ENCODE measurements at regions not wholly inside any gene's neighbourhood (a gene's known extent, or its start where the extent isn't known, plus 50 kb on each side); places are given as distances from the start of the nearest gene placed in this dataset.
A peak's percentile ranks its signal among the peaks of the same experiment; 100 is the strongest.

DNA sequence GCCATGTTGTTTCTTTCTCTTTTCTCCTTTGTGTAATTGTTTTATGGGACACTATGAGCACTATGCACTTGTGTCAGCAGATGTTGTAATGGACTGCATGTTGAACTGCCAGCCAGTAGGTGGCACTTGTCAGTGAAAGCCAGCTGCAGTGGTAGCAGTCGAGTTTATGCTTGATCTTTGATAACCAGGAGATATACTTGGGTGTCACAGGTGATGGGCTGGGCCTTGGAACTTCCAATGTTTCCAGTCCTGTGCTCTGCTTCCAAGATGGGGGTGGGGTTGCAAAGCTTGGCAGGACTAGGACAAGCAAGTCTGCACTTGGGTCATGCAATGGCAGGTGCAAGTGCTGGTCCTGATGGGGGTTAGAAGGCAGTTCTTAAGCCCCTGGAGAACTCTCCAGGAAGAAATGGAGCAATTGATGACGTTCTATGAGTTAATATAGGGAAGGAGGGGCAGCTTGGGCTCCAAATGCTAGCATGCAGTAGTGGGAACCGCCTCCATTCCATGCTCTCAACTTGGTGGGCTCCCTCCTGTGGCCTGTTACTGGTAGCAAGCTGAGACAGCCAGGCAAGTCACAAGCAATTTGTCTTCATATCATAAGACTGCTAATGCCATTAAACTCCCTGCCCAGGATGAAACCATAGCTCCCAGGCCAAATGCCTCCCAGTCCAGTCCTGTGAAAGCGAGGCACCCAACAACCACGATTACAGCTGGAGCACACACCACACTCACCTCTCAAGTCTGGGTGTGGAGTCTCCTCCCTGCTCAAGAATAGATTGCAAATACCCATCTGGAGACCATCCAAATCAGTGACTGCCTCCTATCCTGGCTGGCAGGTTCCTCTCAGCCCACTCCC lies 287.2 kb downstream of the CGGBP1 start:
- DNase-seq (ENCODE audit: low read depth), result peak; percentile 29
- TF ChIP-seq, protein P1, sequence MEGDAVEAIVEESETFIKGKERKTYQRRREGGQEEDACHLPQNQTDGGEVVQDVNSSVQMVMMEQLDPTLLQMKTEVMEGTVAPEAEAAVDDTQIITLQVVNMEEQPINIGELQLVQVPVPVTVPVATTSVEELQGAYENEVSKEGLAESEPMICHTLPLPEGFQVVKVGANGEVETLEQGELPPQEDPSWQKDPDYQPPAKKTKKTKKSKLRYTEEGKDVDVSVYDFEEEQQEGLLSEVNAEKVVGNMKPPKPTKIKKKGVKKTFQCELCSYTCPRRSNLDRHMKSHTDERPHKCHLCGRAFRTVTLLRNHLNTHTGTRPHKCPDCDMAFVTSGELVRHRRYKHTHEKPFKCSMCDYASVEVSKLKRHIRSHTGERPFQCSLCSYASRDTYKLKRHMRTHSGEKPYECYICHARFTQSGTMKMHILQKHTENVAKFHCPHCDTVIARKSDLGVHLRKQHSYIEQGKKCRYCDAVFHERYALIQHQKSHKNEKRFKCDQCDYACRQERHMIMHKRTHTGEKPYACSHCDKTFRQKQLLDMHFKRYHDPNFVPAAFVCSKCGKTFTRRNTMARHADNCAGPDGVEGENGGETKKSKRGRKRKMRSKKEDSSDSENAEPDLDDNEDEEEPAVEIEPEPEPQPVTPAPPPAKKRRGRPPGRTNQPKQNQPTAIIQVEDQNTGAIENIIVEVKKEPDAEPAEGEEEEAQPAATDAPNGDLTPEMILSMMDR (conservative IDR thresholded peaks at IDR 0.05; ENCODE audit: low read length), result peak; percentile 66
- H3K4me3 ChIP-seq (ENCODE audit: low read length), result no peak overlapping the region

DNA sequence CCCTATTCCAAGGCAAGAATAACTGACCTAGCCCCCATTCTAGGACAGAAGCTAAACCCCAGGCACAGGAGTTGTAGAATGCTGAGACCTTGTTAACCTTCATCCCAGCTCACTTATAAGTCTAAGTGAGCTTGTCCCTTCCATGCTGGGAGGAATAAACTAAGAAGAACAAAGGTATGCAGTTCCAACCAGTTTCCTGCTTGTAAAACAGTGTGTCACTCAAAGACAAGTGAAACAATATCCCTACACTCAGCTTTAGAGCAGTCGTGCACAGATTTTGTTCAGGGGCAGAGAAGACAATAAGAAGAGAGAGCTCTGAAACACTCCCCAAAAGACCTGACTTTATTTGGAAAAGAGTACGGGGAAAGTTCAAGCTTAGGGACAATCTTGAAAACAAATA lies 292.1 kb downstream of the CGGBP1 start:
- TF ChIP-seq, protein P1 (conservative IDR thresholded peaks at IDR 0.05; ENCODE audit: low read length), result no peak
- no peak for DNase-seq (ENCODE audit: low read depth)

DNA sequence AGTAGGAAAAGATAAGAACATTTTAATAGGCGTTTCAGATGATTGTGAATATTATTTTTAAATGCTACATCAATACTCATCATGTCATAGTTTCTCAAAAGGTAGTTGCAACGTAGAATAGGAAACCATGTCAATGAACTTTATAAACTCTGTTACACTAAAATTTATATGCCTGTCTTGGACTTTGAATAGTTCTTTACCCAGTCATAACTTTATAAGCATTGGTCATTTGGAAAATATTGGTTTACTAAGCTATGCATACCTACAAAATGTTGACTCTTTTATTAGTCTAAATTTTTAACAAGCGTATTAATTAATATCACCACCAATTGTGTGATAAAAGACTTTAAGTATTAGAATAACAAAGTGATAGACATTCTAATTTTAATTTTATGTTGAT lies 293.5 kb downstream of the CGGBP1 start:
- TF ChIP-seq, protein P1 (conservative IDR thresholded peaks at IDR 0.05; ENCODE audit: low read length), result no peak
- no peak for DNase-seq (ENCODE audit: low read depth)
- no peak overlapping the region for H3K4me3 ChIP-seq (ENCODE audit: low read length)

More for the DNA sequence above, 292.1 kb downstream of the CGGBP1 start:
- no peak overlapping the region for H3K4me3 ChIP-seq (ENCODE audit: low read length)

DNA sequence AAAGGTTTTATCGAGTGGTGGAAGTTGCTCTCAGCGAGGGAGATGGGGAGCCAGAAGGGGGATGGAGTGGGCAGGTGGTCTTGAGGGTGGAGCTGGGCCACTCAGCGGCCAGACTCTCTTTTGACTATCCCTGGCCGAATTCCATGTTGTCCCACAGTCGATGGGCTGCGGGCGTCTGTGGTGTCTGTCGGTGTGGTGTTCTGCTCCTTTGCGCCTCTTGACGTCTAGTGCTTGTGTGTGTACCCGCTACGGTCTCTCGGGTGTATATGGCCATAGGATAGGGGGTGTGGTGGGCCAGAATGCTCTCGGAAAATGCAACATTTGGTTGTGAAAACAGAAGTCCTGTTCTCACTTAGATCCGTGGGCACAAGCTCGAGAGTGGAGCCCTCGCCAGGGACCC lies 297.0 kb downstream of the CGGBP1 start:
- TF ChIP-seq, protein P1 (conservative IDR thresholded peaks at IDR 0.05; ENCODE audit: low read length), result no peak
- DNase-seq (ENCODE audit: low read depth), result no peak
- no peak overlapping the region for H3K4me3 ChIP-seq (ENCODE audit: low read length)

GRCh38 chr3:87761341-87761740 lies 297.5 kb downstream of the CGGBP1 start:
- DNase-seq (ENCODE audit: low read depth), result no peak
- no peak overlapping the region for H3K4me3 ChIP-seq (ENCODE audit: low read length)
- TF ChIP-seq, protein P1 (conservative IDR thresholded peaks at IDR 0.05; ENCODE audit: low read length), result no peak

DNA sequence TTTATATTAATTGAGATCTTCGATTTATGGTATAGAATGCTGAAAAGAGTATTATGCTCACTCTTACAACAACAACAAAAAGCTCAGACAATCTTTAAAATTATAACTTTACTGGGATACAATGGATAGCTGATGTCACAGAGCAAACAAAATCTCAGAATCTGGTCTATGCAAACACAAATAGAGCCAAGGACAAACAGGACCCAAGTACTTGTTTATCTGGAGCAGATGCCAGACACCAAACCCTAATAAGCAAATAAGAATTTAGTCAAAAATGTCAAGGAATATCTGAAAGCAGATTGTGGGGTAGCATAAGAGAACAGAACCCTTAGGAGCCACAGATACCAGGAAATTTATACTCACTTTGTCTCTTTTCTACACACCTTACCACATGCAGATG lies 302.2 kb downstream of the CGGBP1 start:
- TF ChIP-seq, protein P1 (conservative IDR thresholded peaks at IDR 0.05; ENCODE audit: low read length), result no peak
- DNase-seq (ENCODE audit: low read depth), result no peak
- no peak overlapping the region for H3K4me3 ChIP-seq (ENCODE audit: low read length)

GRCh38 chr3:87755852-87756251 lies 303.0 kb downstream of the CGGBP1 start:
- no peak overlapping the region for H3K4me3 ChIP-seq (ENCODE audit: low read length)
- TF ChIP-seq, protein P1 (conservative IDR thresholded peaks at IDR 0.05; ENCODE audit: low read length), result no peak
- no peak for DNase-seq (ENCODE audit: low read depth)
